ENCODE measurements at regions not wholly inside any gene's neighbourhood (a gene's known extent, or its start where the extent isn't known, plus 50 kb on each side); places are given as distances from the start of the nearest gene placed in this dataset.

DNA sequence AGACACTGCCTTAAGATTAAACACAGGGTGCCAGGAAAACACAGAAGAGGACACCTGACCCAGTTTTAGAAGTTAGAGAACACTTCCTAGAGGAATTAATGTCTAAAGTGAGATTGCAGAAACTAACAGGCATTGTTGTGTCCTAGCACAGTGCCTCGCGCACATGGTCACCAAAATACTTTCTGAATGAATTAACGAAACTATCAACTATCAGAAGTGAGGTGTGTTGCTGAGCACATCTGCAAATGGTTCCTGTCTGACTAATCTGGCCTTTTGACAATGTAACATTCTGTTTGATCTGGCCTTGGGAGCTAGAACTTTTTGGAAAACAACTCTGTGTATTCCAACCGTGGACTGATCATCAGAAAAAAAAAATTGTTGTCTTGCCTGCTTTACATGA is 556.8 kb upstream of the LCORL start (continued):
- TF ChIP-seq, protein P1, sequence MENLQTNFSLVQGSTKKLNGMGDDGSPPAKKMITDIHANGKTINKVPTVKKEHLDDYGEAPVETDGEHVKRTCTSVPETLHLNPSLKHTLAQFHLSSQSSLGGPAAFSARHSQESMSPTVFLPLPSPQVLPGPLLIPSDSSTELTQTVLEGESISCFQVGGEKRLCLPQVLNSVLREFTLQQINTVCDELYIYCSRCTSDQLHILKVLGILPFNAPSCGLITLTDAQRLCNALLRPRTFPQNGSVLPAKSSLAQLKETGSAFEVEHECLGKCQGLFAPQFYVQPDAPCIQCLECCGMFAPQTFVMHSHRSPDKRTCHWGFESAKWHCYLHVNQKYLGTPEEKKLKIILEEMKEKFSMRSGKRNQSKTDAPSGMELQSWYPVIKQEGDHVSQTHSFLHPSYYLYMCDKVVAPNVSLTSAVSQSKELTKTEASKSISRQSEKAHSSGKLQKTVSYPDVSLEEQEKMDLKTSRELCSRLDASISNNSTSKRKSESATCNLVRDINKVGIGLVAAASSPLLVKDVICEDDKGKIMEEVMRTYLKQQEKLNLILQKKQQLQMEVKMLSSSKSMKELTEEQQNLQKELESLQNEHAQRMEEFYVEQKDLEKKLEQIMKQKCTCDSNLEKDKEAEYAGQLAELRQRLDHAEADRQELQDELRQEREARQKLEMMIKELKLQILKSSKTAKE (IDR thresholded peaks at IDR 0.05; ENCODE audit: low read depth, poor library complexity, severe bottlenecking) = no peak

DNA sequence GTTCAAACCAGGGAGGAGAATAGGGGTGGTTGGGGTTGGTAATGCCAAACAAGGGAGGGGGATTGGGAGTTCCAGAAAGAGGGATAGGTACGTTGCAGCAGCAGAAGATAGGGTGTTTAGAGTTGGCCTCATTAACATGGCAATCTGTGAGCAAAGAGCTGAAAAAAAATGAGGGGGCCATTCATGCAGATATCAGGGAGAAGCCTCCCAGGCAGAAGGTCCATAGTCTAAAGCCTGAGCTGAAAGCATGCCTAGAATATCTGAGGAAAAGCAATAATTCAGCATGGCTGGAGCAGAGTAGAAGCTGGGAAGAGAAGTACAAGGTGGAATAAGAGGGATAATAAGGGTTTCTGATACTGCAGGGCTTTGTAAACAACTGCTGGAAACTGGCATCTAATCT is 550.9 kb upstream of the LCORL start:
- in situ Hi-C loops (cut with MboI) (no loop called here), intact Hi-C loops (cut with micrococcal nuclease; ENCODE audit: unreplicated experiment) (no loop called here)
- DNase-seq (ENCODE audit: low read depth, low spot score) (no peak), ATAC-seq (no peak), FAIRE-seq (no peak)
- no peaks in the 10 kb centered on the region for H4K20me1 ChIP-seq (ENCODE audit: control insufficient read depth, insufficient read depth)
- no peaks in the 10 kb centered on the region for H3K36me3 ChIP-seq (ENCODE audit: control insufficient read depth in 2 of 2, insufficient read depth in 2 of 2, low read length in 1 of 2)
- H2AFZ ChIP-seq (ENCODE audit: control insufficient read depth, low read depth, low read length) = no peak overlapping the region
- ChIA-PET CTCF (no interaction called here), SMC1A (ENCODE audit: uncharacterized antibody, unreplicated experiment) (no interaction called here), RAD21 (ENCODE audit: unreplicated experiment) (no interaction called here), POLR2A (no interaction called here)
- H3K27me3 ChIP-seq (replicated peaks in 1 of 2; ENCODE audit: control insufficient read depth in 2 of 2, insufficient read depth in 2 of 2, low read length in 1 of 2) = no peaks in the 10 kb centered on the region; a peak in 1 of 4 replicates
- BruUV-seq (replicated peaks) = no TSS peak
- no peaks in the 10 kb centered on the region for H3K4me1 ChIP-seq (ENCODE audit: control insufficient read depth, insufficient read depth, low read length)
- H3K27ac ChIP-seq (ENCODE audit: control insufficient read depth, insufficient read depth) = no peak overlapping the region
- no peak for TF ChIP-seq SUZ12 (IDR thresholded peaks at IDR 0.05; ENCODE audit: unreplicated experiment)
- no peak for TF ChIP-seq RAD21 (IDR thresholded peaks at IDR 0.05; ENCODE audit: insufficient read depth, low read depth, low read length)
- TF ChIP-seq PAX8 (IDR thresholded peaks at IDR 0.05) = no peak
- TF ChIP-seq, protein P2, sequence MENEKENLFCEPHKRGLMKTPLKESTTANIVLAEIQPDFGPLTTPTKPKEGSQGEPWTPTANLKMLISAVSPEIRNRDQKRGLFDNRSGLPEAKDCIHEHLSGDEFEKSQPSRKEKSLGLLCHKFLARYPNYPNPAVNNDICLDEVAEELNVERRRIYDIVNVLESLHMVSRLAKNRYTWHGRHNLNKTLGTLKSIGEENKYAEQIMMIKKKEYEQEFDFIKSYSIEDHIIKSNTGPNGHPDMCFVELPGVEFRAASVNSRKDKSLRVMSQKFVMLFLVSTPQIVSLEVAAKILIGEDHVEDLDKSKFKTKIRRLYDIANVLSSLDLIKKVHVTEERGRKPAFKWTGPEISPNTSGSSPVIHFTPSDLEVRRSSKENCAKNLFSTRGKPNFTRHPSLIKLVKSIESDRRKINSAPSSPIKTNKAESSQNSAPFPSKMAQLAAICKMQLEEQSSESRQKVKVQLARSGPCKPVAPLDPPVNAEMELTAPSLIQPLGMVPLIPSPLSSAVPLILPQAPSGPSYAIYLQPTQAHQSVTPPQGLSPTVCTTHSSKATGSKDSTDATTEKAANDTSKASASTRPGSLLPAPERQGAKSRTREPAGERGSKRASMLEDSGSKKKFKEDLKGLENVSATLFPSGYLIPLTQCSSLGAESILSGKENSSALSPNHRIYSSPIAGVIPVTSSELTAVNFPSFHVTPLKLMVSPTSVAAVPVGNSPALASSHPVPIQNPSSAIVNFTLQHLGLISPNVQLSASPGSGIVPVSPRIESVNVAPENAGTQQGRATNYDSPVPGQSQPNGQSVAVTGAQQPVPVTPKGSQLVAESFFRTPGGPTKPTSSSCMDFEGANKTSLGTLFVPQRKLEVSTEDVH (IDR thresholded peaks at IDR 0.05; ENCODE audit: low read depth, partially characterized antibody) = no peak
- TF ChIP-seq, protein P3, sequence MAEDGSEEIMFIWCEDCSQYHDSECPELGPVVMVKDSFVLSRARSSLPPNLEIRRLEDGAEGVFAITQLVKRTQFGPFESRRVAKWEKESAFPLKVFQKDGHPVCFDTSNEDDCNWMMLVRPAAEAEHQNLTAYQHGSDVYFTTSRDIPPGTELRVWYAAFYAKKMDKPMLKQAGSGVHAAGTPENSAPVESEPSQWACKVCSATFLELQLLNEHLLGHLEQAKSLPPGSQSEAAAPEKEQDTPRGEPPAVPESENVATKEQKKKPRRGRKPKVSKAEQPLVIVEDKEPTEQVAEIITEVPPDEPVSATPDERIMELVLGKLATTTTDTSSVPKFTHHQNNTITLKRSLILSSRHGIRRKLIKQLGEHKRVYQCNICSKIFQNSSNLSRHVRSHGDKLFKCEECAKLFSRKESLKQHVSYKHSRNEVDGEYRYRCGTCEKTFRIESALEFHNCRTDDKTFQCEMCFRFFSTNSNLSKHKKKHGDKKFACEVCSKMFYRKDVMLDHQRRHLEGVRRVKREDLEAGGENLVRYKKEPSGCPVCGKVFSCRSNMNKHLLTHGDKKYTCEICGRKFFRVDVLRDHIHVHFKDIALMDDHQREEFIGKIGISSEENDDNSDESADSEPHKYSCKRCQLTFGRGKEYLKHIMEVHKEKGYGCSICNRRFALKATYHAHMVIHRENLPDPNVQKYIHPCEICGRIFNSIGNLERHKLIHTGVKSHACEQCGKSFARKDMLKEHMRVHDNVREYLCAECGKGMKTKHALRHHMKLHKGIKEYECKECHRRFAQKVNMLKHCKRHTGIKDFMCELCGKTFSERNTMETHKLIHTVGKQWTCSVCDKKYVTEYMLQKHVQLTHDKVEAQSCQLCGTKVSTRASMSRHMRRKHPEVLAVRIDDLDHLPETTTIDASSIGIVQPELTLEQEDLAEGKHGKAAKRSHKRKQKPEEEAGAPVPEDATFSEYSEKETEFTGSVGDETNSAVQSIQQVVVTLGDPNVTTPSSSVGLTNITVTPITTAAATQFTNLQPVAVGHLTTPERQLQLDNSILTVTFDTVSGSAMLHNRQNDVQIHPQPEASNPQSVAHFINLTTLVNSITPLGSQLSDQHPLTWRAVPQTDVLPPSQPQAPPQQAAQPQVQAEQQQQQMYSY (CRISPR knock-in tag; IDR thresholded peaks at IDR 0.05) = no peak
- TF ChIP-seq NFIC (IDR thresholded peaks at IDR 0.05; ENCODE audit: low read depth, low read length) = no peak
- TF ChIP-seq SUPT20H (IDR thresholded peaks at IDR 0.05; ENCODE audit: borderline replicate concordance, control insufficient read depth, low read depth, low read length) = no peak
- no peak for TF ChIP-seq RAD51 (IDR thresholded peaks at IDR 0.05)
- TF ChIP-seq ZNF24 (IDR thresholded peaks at IDR 0.05) = no peak
- TF ChIP-seq CEBPB (IDR thresholded peaks at IDR 0.05; ENCODE audit: borderline replicate concordance in 1 of 2, low read depth in 2 of 2, low read length in 2 of 2) = no peak
- H3K9me3 ChIP-seq (replicated peaks; ENCODE audit: control insufficient read depth, insufficient read depth, low read length) = no peaks in the 10 kb centered on the region
- 0% methylated on average over 1 of the region's 1 CpG for WGBS (ENCODE audit: insufficient coverage, insufficient replicate concordance, low lambda C conversion rate, missing lambda C conversion rate)
- no peaks in the 10 kb centered on the region for H3K79me2 ChIP-seq (ENCODE audit: control insufficient read depth, insufficient read depth, low read length)
- no peak overlapping the region for H3K4me2 ChIP-seq (ENCODE audit: control insufficient read depth, insufficient read depth)
- H3K9ac ChIP-seq (ENCODE audit: control insufficient read depth, insufficient read depth, low read length) = no peak overlapping the region
- H3K4me3 ChIP-seq = no peak overlapping the region

Data from GM12878 (cell line).